Stimulated activated CD4-positive, alpha-beta T cell treated with anti-CD3 and anti-CD28 coated beads, Interleukin-1b, Interleukin-23, amount 100 ng/mL, for 1 hour (primary cell): ENCODE measurements at regions not wholly inside any gene's neighbourhood (a gene's known extent, or its start where the extent isn't known, plus 50 kb on each side); places are given as distances from the start of the nearest gene placed in this dataset.
"Not testable (repeated sequence)": the region's sequence is repeated elsewhere in the genome, so short reads cannot be mapped to it uniquely, and the experiment has no call there.

ENCODE experiments used
- DNase-seq, 2 donors: peaks; one replicate each; pipeline ENCODE4 v3.0.0-alpha.2; 2020; ENCODE audit warnings: low read depth in 2 of 2

GRCh38 chr11:86167499-86168164 lies 76.9 kb upstream of the EED start:
- DNase-seq: no peak

GRCh38 chr11:86166287-86166686 lies 78.3 kb upstream of the EED start:
- not testable (repeated sequence) for DNase-seq

- no peak for DNase-seq
Observed at GRCh38 chr11:86164106-86164505, 80.4 kb upstream of the EED start.

GRCh38 chr11:86163221-86163876 lies 81.2 kb upstream of the EED start:
- DNase-seq: not testable (repeated sequence)

- DNase-seq: no peak
Observed at GRCh38 chr11:86162239-86162638, 82.3 kb upstream of the EED start.

- DNase-seq: no peak
Observed at GRCh38 chr11:86161837-86162236, 82.7 kb upstream of the EED start.

- no peak for DNase-seq
Observed at GRCh38 chr11:86161336-86161735, 83.2 kb upstream of the EED start.

- no peak for DNase-seq
Observed at GRCh38 chr11:86160541-86161149, 83.9 kb upstream of the EED start.

- DNase-seq: no peak
Observed at GRCh38 chr11:86159581-86159891, 85.0 kb upstream of the EED start.

GRCh38 chr11:86158704-86159580 lies 85.6 kb upstream of the EED start:
- no peak for DNase-seq

- DNase-seq: no peak
Observed at GRCh38 chr11:86157797-86158378, 86.7 kb upstream of the EED start.

- DNase-seq: no peak
Observed at GRCh38 chr11:86156397-86156955, 87.6 kb upstream of the PICALM start.

GRCh38 chr11:86155200-86155844 lies 86.4 kb upstream of the PICALM start:
- DNase-seq: no peak

GRCh38 chr11:86153439-86153838 lies 84.6 kb upstream of the PICALM start:
- DNase-seq: no peak

GRCh38 chr11:86152901-86153300 lies 84.0 kb upstream of the PICALM start:
- DNase-seq: no peak

- no peak for DNase-seq
Observed at GRCh38 chr11:86152006-86152862, 83.3 kb upstream of the PICALM start.

- DNase-seq: no peak
Observed at GRCh38 chr11:86151174-86152005, 82.5 kb upstream of the PICALM start.

GRCh38 chr11:86150847-86151173 lies 81.9 kb upstream of the PICALM start:
- DNase-seq: no peak

GRCh38 chr11:86149792-86150191 lies 80.9 kb upstream of the PICALM start:
- DNase-seq: no peak
